H9 (cell line): ENCODE measurements at regions not wholly inside any gene's neighbourhood (a gene's known extent, or its start where the extent isn't known, plus 50 kb on each side); places are given as distances from the start of the nearest gene placed in this dataset.

Experiments
- DNase-seq: peaks from one replicate; pipeline ENCODE4 v3.0.0-alpha.2; 2017
- H2AFZ ChIP-seq: one replicate; pipeline ENCODE4 v1.6.1; 2013; ENCODE audit warnings: mild to moderate bottlenecking, low read length, control low read depth, moderate library complexity
- H2AK5ac ChIP-seq: 2 replicates; pipeline ENCODE4 v1.6.1; 2013; ENCODE audit warnings: low read length, control low read depth, mixed read lengths; ENCODE audit not compliant: insufficient read length
- H2BK120ac ChIP-seq: one replicate; pipeline ENCODE4 v1.6.1; 2013; ENCODE audit warnings: low read depth, mild to moderate bottlenecking, low read length, control low read depth, inconsistent platforms; ENCODE audit not compliant: poor library complexity, severe bottlenecking
- H2BK12ac ChIP-seq: 2 replicates; pipeline ENCODE4 v1.6.1; 2013; ENCODE audit warnings: low read length, control low read depth, mixed read lengths, low read depth; ENCODE audit not compliant: insufficient read length
- H2BK15ac ChIP-seq: 2 replicates; pipeline ENCODE4 v1.6.1; 2013; ENCODE audit warnings: low read depth, low read length, control low read depth
- H2BK20ac ChIP-seq: one replicate; pipeline ENCODE4 v1.6.1; 2013; ENCODE audit warnings: low read depth, mild to moderate bottlenecking, low read length, control low read depth, inconsistent platforms; ENCODE audit not compliant: poor library complexity, severe bottlenecking
- H2BK5ac ChIP-seq: 2 replicates; pipeline ENCODE4 v1.6.1; 2013; ENCODE audit warnings: low read length, control low read depth, mixed read lengths; ENCODE audit not compliant: insufficient read length
- H3K14ac ChIP-seq: 2 replicates; pipeline ENCODE4 v1.6.1; 2013; ENCODE audit warnings: low read length, control low read depth; ENCODE audit not compliant: insufficient read depth
- H3K18ac ChIP-seq: 2 replicates; pipeline ENCODE4 v1.6.1; 2013; ENCODE audit warnings: low read depth, mild to moderate bottlenecking, mixed read lengths, low read length, control low read depth; ENCODE audit not compliant: insufficient read length
- H3K23ac ChIP-seq: 2 replicates; pipeline ENCODE4 v1.6.1; 2013; ENCODE audit warnings: low read length, control low read depth, mixed read lengths, low read depth; ENCODE audit not compliant: insufficient read length
- H3K23me2 ChIP-seq: 2 replicates; pipeline ENCODE4 v1.6.1; 2013; ENCODE audit warnings: low read depth, mild to moderate bottlenecking, mixed read lengths, low read length, control low read depth; ENCODE audit not compliant: insufficient read length, poor library complexity, severe bottlenecking
- H3K27ac ChIP-seq: 2 replicates; pipeline ENCODE4 v1.5.1; 2013; ENCODE audit warnings: low read length, control low read depth, mixed read lengths, low read depth; ENCODE audit not compliant: insufficient read length
- H3K27me3 ChIP-seq: 2 replicates; pipeline ENCODE4 v1.6.1; 2013; ENCODE audit warnings: low read length, control low read depth, inconsistent platforms; ENCODE audit not compliant: insufficient read depth
- H3K4ac ChIP-seq: 2 replicates; pipeline ENCODE4 v1.6.1; 2013; ENCODE audit warnings: low read depth, mild to moderate bottlenecking, control low read depth, inconsistent platforms, low read length, moderate library complexity
- H3K4me1 ChIP-seq: 2 replicates; pipeline ENCODE4 v1.6.1; 2013; ENCODE audit warnings: low read length, control low read depth, inconsistent platforms; ENCODE audit not compliant: insufficient read depth
- H3K4me2 ChIP-seq: 2 replicates; pipeline ENCODE4 v1.6.1; 2013; ENCODE audit warnings: low read length, control low read depth, mixed read lengths; ENCODE audit not compliant: insufficient read length, insufficient read depth
- H3K56ac ChIP-seq: 2 replicates; pipeline ENCODE4 v1.6.1; 2013; ENCODE audit warnings: low read depth, mild to moderate bottlenecking, mixed read lengths, low read length, control low read depth; ENCODE audit not compliant: insufficient read length
- H3K79me1 ChIP-seq: 2 replicates; pipeline ENCODE4 v1.6.1; 2013; ENCODE audit warnings: low read depth, mild to moderate bottlenecking, moderate library complexity, low read length, control low read depth, inconsistent platforms; ENCODE audit not compliant: insufficient read depth, poor library complexity, severe bottlenecking
- H3K79me2 ChIP-seq: 2 replicates; pipeline ENCODE4 v1.6.1; 2013; ENCODE audit warnings: low read length, control low read depth, inconsistent platforms; ENCODE audit not compliant: insufficient read depth
- H3K9ac ChIP-seq: 2 replicates; pipeline ENCODE4 v1.6.1; 2013; ENCODE audit warnings: low read length, control low read depth, mixed read lengths; ENCODE audit not compliant: insufficient read length; ENCODE audit errors: extremely low read depth
- H3K9me3 ChIP-seq: one replicate; pipeline ENCODE4 v1.6.1; 2013; ENCODE audit warnings: low read depth, low read length, inconsistent platforms; ENCODE audit not compliant: control insufficient read depth
- H3T11ph ChIP-seq: one replicate; pipeline ENCODE4 v1.6.1; 2013; ENCODE audit warnings: mild to moderate bottlenecking, low read length, control low read depth, inconsistent platforms
- H4K20me1 ChIP-seq: one replicate; pipeline ENCODE4 v1.6.1; 2013; ENCODE audit not compliant: control insufficient read depth, insufficient read length, insufficient read depth
- H4K5ac ChIP-seq: 2 replicates; pipeline ENCODE4 v1.6.1; 2013; ENCODE audit warnings: low read depth, mild to moderate bottlenecking, mixed read lengths, low read length, control low read depth; ENCODE audit not compliant: insufficient read length
- H4K8ac ChIP-seq: replicated peaks from 2 replicates; pipeline ENCODE4 v1.6.1; 2013; ENCODE audit warnings: low read length, control low read depth, mixed read lengths, low read depth; ENCODE audit not compliant: insufficient read length
- H4K91ac ChIP-seq: 2 replicates; pipeline ENCODE4 v1.6.1; 2013; ENCODE audit warnings: low read depth, mild to moderate bottlenecking, moderate library complexity, mixed read lengths, low read length, control low read depth; ENCODE audit not compliant: insufficient read length
- H3K27ac Mint-ChIP-seq, 3 experiments: 2 replicates in 2 of 3; 3 replicates in 1 of 3; pipeline ENCODE4 v1.8.0; 2020 to 2021; ENCODE audit warnings: mixed read lengths in 3 of 3, mild to moderate bottlenecking in 1 of 3, moderate library complexity in 1 of 3
- H3K27me3 Mint-ChIP-seq: 2 replicates; pipeline ENCODE4 v1.8.0; 2021; ENCODE audit warnings: low read depth, mild to moderate bottlenecking, moderate library complexity, mixed read lengths
- H3K36me3 Mint-ChIP-seq, 3 experiments: 2 replicates in 2 of 3; 3 replicates in 1 of 3; pipeline ENCODE4 v1.8.0; 2020 to 2021; ENCODE audit warnings: low read depth in 3 of 3, mixed read lengths in 3 of 3; ENCODE audit not compliant: insufficient read depth in 1 of 3
- H3K4me1 Mint-ChIP-seq, 2 experiments: 2 replicates each; pipeline ENCODE4 v1.8.0; 2020; ENCODE audit warnings: mixed read lengths in 2 of 2
- H3K4me3 Mint-ChIP-seq, 2 experiments: 2 replicates in 1 of 2; 3 replicates in 1 of 2; pipeline ENCODE4 v1.8.0; 2020 to 2021; ENCODE audit warnings: mild to moderate bottlenecking in 2 of 2, mixed read lengths in 2 of 2, moderate library complexity in 1 of 2
- H3K9me3 Mint-ChIP-seq, 2 experiments: 2 replicates in 1 of 2; 3 replicates in 1 of 2; pipeline ENCODE4 v1.8.0; 2020; ENCODE audit warnings: mild to moderate bottlenecking in 2 of 2, mixed read lengths in 2 of 2, moderate library complexity in 1 of 2
- CTCF ChIP-seq: fragments of 200-600 bp; sonication (generic); conservative IDR thresholded peaks from 3 replicates; pipeline ENCODE4 v1.8.0; 2021; ENCODE audit warnings: antibody characterized with exemption, mild to moderate bottlenecking
- WGBS: extraction: QIAGEN DNeasy Blood & Tissue Kit; methylation state at CpG from one replicate; pipeline ENCODE4 v1.1.7; 2013; ENCODE audit warnings: missing lambda C conversion rate, low lambda C conversion rate, mixed read lengths; ENCODE audit not compliant: insufficient read length; ENCODE audit errors: extremely low coverage; 5-methylcytosine and 5-hydroxymethylcytosine counted together

GRCh38 chr7:127530148-127530547 lies 55.2 kb downstream of the GCC1 start:
- no peak overlapping the region for H2BK5ac ChIP-seq
- H3K27me3 ChIP-seq, result peaks cover 2% of the 10 kb centered on the region; the same call in 1 of the 2 replicates
- WGBS, result no CpG with 5 or more reads among the region's 1 CpG
- no peaks in the 10 kb centered on the region for H3K4me1 ChIP-seq
- no peak overlapping the region for H3K18ac ChIP-seq
- no peaks in the 10 kb centered on the region for H3K79me1 ChIP-seq
- no peak overlapping the region for H3K9ac ChIP-seq
- H3K4me1 Mint-ChIP-seq, result peaks cover 8 to 16% of the 10 kb centered on the region in 2 experiments
- peaks cover 80% of the 10 kb centered on the region for H3K27me3 Mint-ChIP-seq
- no peak overlapping the region for H3K27ac Mint-ChIP-seq
- no peak overlapping the region for H4K8ac ChIP-seq
- H3K23ac ChIP-seq, result no peak overlapping the region
- DNase-seq, result no peak
- H3K9me3 Mint-ChIP-seq, result peaks cover 11% of the 10 kb centered on the region in 2 experiments
- H2BK120ac ChIP-seq, result no peak overlapping the region
- H2BK15ac ChIP-seq, result no peak overlapping the region
- no peak overlapping the region for H3K4me2 ChIP-seq
- H2BK20ac ChIP-seq, result no peak overlapping the region
- no peak overlapping the region for H3K56ac ChIP-seq
- no peaks in the 10 kb centered on the region for H3K79me2 ChIP-seq
- H3K27ac ChIP-seq, result no peak overlapping the region
- no peaks in the 10 kb centered on the region for H4K20me1 ChIP-seq
- no peak overlapping the region for H2AFZ ChIP-seq
- no peak overlapping the region for H3T11ph ChIP-seq
- H3K23me2 ChIP-seq, result no peaks in the 10 kb centered on the region
- H2AK5ac ChIP-seq, result no peak overlapping the region
- no peak overlapping the region for H3K4ac ChIP-seq
- H4K91ac ChIP-seq, result no peak overlapping the region
- no peak overlapping the region for H4K5ac ChIP-seq
- no peak overlapping the region for H3K4me3 Mint-ChIP-seq
- H3K36me3 Mint-ChIP-seq, result peaks cover 0 to 3% (median 0%) of the 10 kb centered on the region in 3 experiments; a peak in 1 of 7 replicates
- no peak for TF ChIP-seq CTCF
- no peaks in the 10 kb centered on the region for H3K9me3 ChIP-seq
- no peak overlapping the region for H3K14ac ChIP-seq
- no peak overlapping the region for H2BK12ac ChIP-seq
